HG03442 (cell line): ENCODE measurements at regions not wholly inside any gene's neighbourhood (a gene's known extent, or its start where the extent isn't known, plus 50 kb on each side); places are given as distances from the start of the nearest gene placed in this dataset.
"Not testable (repeated sequence)": the region's sequence is repeated elsewhere in the genome, so short reads cannot be mapped to it uniquely, and the experiment has no call there.

ENCODE experiments used
- ATAC-seq: cut with Tn5 transposase; IDR thresholded peaks from one replicate; pipeline ENCODE4 v1.9.1; 2021; ENCODE audit warnings: mild to moderate bottlenecking, moderate library complexity; ENCODE audit not compliant: unreplicated experiment

GRCh38 chr2:14451312-14451711 lies 181.2 kb upstream of the LRATD1 start:
- no peak for ATAC-seq

GRCh38 chr2:14454202-14454601 lies 178.3 kb upstream of the LRATD1 start:
- no peak for ATAC-seq

- no peak for ATAC-seq
Observed at GRCh38 chr2:14459786-14460325, 172.7 kb upstream of the LRATD1 start.

- ATAC-seq, result no peak
Observed at GRCh38 chr2:14475994-14476393, 156.5 kb upstream of the LRATD1 start.

GRCh38 chr2:14479486-14479885 lies 153.0 kb upstream of the LRATD1 start:
- no peak for ATAC-seq

GRCh38 chr2:14480120-14480519 lies 152.4 kb upstream of the LRATD1 start:
- no peak for ATAC-seq

- no peak for ATAC-seq
Observed at GRCh38 chr2:14480906-14481305, 151.6 kb upstream of the LRATD1 start.

- no peak for ATAC-seq
Observed at GRCh38 chr2:14492920-14493503, 139.5 kb upstream of the LRATD1 start.

- no peak for ATAC-seq
Observed at GRCh38 chr2:14494759-14495158, 137.8 kb upstream of the LRATD1 start.

- no peak for ATAC-seq
Observed at GRCh38 chr2:14501061-14501460, 131.5 kb upstream of the LRATD1 start.

GRCh38 chr2:14506955-14507354 lies 125.6 kb upstream of the LRATD1 start:
- not testable (repeated sequence) for ATAC-seq

GRCh38 chr2:14511541-14511940 lies 121.0 kb upstream of the LRATD1 start:
- ATAC-seq, result no peak

GRCh38 chr2:14513903-14514302 lies 118.6 kb upstream of the LRATD1 start:
- no peak for ATAC-seq

GRCh38 chr2:14516844-14517243 lies 115.7 kb upstream of the LRATD1 start:
- no peak for ATAC-seq

- ATAC-seq, result no peak
Observed at GRCh38 chr2:14517731-14518130, 114.8 kb upstream of the LRATD1 start.

- no peak for ATAC-seq
Observed at GRCh38 chr2:14520385-14520945, 112.1 kb upstream of the LRATD1 start.

GRCh38 chr2:14524041-14524802 lies 108.3 kb upstream of the LRATD1 start:
- ATAC-seq, result no peak

- no peak for ATAC-seq
Observed at GRCh38 chr2:14524803-14525080, 107.8 kb upstream of the LRATD1 start.

- no peak for ATAC-seq
Observed at GRCh38 chr2:14530506-14530905, 102.0 kb upstream of the LRATD1 start.

- ATAC-seq, result no peak
Observed at GRCh38 chr2:14533131-14533757, 99.3 kb upstream of the LRATD1 start.

GRCh38 chr2:14535156-14535555 lies 97.4 kb upstream of the LRATD1 start:
- ATAC-seq, result no peak

GRCh38 chr2:14536976-14537375 lies 95.5 kb upstream of the LRATD1 start:
- ATAC-seq, result no peak
